HG03571 (cell line): ENCODE measurements at regions not wholly inside any gene's neighbourhood (a gene's known extent, or its start where the extent isn't known, plus 50 kb on each side); places are given as distances from the start of the nearest gene placed in this dataset.
"Not testable (repeated sequence)": the region's sequence is repeated elsewhere in the genome, so short reads cannot be mapped to it uniquely, and the experiment has no call there.

Experiments
- ATAC-seq: cut with Tn5 transposase; IDR thresholded peaks from one replicate; pipeline ENCODE4 v1.9.1; 2021; ENCODE audit not compliant: unreplicated experiment

DNA sequence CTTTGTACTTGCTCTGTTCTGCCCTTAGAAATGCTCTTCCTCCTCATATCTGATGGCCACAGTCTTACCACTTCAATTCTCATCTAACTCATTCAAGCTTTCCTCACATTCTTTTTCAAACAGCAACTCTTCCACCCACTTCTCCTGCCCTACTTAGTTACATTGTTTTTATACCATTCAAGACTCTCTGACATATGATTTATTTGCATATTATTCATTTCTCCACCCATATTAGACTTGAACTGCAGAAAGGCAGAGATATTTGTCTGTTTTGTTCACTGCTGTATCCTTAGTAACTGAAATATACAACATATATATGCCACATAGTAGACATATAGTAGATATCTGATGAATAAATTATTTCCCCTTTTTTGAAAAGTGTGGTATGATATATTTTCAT lies 95.5 kb upstream of the DCN start:
- ATAC-seq: no peak

DNA sequence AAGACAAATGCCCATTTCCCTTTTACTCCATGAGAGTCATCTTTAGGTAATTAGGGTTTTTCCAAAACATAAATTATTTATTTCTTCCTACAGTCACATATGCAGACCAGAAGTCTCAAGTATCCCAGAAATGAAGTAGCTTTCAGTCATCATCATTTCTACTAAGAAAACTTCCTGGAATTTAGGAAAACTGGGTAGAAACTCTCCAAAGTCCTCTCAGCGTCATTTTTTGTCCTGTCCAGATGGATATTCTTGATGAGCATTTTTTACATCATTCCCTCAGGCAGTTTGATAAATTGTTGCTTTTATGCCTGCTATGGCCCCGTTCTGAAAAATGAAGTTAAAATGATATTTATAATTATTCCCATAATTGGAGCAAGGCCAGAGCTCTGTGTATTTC lies 93.9 kb upstream of the DCN start:
- ATAC-seq: no peak

GRCh38 chr12:91275321-91275720 lies 92.7 kb upstream of the DCN start:
- ATAC-seq: no peak

- no peak for ATAC-seq
Measured at GRCh38 chr12:91274916-91275315, 92.3 kb upstream of the DCN start.

- no peak for ATAC-seq
Measured at GRCh38 chr12:91273560-91273959, 90.9 kb upstream of the DCN start.

- no peak for ATAC-seq
Measured at GRCh38 chr12:91272461-91273063, 89.9 kb upstream of the DCN start.

GRCh38 chr12:91271185-91271584 lies 88.6 kb upstream of the DCN start:
- ATAC-seq: no peak

DNA sequence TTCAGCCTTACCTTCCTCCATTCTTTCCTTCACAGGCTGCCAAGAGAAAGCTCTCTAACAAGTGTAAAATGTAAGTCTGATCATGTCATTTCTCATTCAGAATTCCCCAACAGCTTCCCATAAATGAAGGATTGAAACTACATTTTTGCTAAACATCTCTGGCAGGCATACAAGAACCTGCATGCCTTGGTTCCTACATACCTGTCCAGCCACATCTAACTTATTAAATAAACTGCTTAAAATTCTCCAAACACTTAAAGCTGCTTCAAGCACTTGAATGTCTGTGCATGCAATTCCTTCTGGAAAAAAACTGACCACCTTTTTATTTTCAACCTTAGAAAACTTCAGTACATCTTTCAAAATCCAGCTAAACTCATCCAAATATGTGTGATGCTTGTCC lies 84.4 kb upstream of the DCN start:
- ATAC-seq: no peak

- no peak for ATAC-seq
Measured at GRCh38 chr12:91264178-91264577, 81.6 kb upstream of the DCN start.

GRCh38 chr12:91261820-91262676 lies 79.4 kb upstream of the DCN start:
- ATAC-seq: no peak

DNA sequence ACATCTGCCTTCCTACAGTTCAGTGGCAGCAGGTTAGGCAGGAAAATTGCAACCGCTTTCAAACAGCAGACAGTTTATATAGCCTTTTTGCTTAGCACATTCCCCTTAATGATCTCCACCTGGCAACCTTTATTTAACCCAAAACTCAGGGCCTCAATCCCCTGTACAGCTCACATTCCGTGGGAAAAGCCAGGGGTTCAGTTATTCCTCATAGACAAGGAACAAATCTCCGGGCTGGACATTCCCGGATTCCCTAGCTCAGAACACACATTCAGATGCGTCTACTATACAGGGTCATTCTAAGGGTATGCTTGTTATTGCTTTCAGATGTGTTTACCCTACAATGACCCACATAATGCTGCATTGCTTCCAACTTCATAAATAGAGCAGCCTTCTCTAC lies 73.8 kb upstream of the DCN start:
- ATAC-seq: no peak

- no peak for ATAC-seq
Measured at GRCh38 chr12:91252341-91252740, 69.7 kb upstream of the DCN start.

GRCh38 chr12:91250273-91250665 lies 67.7 kb upstream of the DCN start:
- no peak for ATAC-seq

DNA sequence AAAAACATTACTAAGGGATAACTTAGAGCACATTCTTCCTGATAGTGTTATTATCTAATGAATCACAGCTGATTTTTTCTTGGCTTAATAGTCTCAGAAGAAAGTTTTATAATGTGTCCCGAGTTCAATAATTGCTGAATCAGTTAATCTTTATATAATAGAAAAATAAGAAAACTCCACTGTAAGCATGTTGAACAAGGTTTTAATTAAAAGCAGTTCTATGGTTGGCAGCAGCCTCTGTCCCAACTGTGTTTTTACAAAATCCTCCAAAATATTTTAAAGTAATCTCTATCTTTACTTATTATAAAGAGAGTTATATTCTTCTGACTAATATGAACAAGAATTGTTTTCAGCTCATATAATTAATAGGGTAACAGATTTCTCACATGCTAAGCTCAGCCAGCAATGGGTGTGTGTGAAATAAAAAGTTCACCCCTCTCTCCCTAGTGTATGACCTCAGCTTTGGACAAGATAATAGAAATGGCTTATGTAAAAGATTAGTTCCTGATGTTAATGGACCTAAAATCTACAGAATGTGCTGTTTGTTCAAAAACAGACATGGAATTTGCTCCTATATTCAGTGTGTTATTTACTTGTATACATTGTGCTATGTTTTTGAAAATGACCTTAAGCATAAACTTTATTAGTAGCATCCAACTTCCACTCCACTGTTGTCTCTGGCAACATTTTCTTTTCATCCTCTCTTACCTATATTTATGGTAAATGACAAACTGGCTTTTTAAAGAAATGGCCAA lies 67.1 kb upstream of the DCN start:
- ATAC-seq: no peak

DNA sequence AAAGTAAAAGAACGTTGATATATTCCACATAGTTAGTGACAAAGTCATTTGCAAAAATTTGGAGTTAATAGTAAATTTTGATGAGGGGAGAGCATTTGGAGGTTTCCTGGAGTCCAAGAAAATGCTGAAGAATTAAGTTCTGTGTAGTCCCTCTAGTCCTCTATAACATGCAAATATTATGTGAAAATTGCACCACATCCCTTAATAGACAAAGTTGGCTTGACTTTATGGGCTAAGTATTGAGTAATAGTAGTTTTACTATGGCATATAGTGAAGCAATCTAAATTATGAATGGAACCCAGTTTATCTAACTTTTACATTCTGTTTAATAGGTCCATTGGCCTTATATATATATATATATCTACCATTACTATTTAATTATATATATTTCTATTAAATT lies 66.4 kb upstream of the DCN start:
- ATAC-seq: no peak

DNA sequence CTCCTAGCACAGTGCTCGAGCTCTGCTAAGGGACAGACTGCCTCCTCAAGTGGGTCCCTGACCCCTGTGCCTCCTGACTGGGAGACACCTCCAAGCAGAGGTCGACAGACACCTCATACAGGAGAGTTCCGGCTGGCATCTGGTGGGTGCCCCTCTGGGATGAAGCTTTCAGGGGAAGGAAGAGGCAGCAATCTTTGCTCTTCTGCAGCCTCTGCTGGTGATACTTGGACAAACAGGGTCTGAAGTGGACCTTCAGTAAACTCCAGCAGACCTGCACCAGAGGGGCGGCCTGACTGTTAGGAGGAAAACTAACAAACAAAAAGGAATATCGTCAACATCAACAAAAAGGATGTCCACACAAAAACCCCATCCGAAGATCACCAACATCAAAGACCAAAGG lies 60.6 kb upstream of the DCN start:
- not testable (repeated sequence) for ATAC-seq

DNA sequence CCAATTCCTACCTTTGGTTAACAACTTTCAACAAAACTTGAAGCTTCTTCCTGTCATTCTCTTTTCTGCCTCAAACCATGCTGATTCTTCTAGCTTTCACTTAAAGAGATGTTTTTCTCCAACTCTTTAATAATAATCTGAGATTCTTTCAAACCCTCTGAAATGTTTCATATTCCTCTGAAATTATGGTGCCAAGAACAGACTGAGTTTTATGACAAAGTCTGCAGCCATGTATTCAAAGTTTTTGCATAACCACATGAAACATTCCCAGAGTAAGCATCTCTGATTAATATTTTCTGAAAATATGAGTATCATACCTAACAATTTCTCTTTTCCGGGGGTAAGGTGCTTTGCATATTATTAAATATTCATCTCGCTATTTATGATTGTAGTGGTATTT lies 59.1 kb upstream of the DCN start:
- no peak for ATAC-seq

GRCh38 chr12:91240386-91241095 lies 57.9 kb upstream of the DCN start:
- ATAC-seq: no peak

GRCh38 chr12:91239481-91239880 lies 56.9 kb upstream of the DCN start:
- no peak for ATAC-seq
